HTR-8/SVneo (cell line): ENCODE measurements at regions not wholly inside any gene's neighbourhood (a gene's known extent, or its start where the extent isn't known, plus 50 kb on each side); places are given as distances from the start of the nearest gene placed in this dataset.

Source experiments
- DNase-seq: peaks from one replicate; pipeline ENCODE4 v3.0.0; 2011; ENCODE audit warnings: low spot score, mixed read lengths; ENCODE audit not compliant: insufficient read length
- FAIRE-seq: peaks from 2 replicates; lab custom pipeline; 2011; peaks lifted over from hg19 to GRCh38; lab: Jason Lieb, UNC

GRCh38 chr14:101184104-101184455, 280.6 kb upstream of the RTL1 start:
- no peak for DNase-seq
- FAIRE-seq = no peak

- no peak for DNase-seq
- FAIRE-seq = no peak
Measured at GRCh38 chr14:101184572-101184971, 281.1 kb upstream of the RTL1 start.

DNA sequence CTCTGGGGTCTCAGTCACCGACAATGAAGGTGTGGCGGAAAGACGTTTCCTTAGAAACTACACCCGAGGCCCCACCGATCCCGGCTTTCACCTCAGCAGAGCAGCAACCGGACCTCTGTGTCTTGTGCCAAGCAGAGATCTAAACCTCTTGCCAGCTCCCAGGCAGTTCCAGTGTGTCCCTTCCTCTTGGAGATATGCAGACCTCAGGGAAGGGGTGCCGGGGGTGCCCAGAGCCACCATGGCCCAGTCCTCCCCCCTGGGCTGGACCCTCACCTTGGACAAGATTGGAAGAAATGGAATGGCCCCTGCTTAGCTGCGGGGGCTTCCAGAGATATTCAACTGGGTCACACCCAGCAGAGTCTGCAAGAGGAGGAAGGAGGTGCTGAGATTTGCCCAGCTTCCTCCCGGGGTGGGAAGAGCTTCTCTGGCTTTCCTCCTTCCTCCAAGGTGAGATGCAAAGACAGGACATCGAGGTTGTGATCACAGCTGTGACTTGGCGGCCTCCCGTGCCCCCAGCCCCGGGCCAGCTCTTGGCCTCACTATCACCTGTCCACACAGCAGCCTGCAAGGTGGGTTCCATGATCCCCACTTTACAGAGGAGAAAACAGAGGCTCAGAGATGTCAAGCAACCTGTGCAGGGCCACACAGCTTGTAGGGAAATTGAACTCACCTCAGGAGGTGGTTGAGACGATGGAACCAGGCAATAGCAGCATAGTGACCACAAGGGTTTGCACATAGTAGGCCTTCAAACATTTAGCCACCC, 281.7 kb upstream of the RTL1 start:
- DNase-seq = no peak
- FAIRE-seq = no peak

DNA sequence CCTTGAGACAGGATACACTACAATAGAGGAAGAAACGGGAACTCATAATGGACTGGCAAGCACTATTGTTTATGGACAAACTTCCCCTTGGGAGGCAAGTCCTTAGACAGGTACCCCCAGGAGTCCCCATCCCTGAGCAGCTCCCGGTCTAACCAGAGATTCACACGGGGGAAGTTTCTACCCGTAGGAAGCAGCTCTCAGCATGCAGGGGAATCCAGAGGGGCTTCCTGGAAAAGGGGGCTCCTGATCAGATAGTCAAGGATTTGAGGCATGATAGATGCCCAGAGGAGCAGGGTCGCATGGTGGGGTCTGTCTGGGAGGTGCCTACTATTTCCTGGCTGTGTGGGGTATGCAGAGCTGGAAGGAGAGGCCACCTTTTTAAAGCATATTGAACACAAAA, 282.4 kb upstream of the RTL1 start:
- DNase-seq (no peak), FAIRE-seq (no peak)

- DNase-seq (no peak), FAIRE-seq (no peak)
Measured at GRCh38 chr14:101186544-101186943, 283.0 kb upstream of the RTL1 start.

DNA sequence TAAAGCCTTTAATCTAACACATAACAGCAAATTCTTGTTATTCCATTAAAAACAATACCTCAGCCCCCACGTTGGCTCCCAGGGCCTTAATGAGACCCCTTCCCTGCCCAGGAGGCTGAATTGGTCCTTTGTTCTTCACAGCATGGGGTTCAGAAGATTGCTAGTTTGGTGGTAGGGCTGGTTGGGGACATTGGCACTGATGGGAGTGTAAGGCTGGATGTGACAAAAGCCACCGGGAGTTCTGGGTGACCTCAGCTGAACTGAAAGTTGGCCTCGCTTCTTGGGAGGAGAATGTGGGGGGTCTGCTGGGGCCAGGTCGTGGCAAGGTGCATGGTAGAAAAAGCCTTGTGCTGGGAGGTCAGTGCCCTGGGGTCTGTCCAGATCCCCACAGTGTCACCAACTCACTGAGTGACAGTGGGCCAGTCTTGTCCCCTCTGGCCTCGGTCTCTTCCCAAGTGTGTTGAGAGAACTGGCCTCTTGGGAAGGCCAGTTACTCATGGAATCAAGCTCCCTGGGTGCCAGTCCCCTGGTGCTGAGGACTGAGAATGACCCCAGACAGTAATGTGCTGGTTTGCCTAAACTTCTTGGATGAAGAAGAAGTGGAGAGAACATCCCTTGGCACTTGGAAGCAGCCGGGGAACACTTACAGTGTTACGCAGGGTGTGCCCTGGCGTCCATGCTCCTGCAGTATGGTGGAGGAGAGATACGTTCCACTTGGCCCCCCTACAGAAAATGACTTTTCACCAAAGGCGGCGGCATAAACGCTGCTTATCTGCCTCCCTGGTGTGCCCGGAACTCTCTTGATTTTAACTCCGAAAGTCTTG, 283.7 kb upstream of the RTL1 start:
- DNase-seq (no peak), FAIRE-seq (no peak)

- DNase-seq = no peak
- FAIRE-seq = no peak
Measured at GRCh38 chr14:101187816-101188570, 284.5 kb upstream of the RTL1 start.

- DNase-seq (no peak), FAIRE-seq (no peak)
Measured at GRCh38 chr14:101188571-101188915, 285.0 kb upstream of the RTL1 start.

DNA sequence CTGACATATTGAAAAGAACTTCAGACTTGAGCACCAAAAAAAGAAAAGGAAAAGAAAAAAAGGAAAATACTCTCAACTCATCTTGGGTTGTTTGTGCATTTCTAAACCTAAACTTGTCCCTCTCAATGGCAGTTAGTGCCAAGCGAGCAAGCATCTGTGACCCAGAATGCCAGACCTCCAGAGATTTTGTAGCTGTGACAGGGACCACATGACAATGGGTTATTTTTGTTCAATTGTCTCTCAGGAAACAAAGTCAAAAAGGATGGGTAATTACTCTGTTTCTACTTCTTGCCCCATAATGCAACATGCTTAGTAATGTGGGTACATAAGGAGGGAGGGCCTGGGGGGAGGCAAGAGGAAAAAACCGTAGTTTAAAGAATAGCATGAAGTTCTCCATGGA, 285.7 kb upstream of the RTL1 start:
- FAIRE-seq (no peak), DNase-seq (no peak)

DNA sequence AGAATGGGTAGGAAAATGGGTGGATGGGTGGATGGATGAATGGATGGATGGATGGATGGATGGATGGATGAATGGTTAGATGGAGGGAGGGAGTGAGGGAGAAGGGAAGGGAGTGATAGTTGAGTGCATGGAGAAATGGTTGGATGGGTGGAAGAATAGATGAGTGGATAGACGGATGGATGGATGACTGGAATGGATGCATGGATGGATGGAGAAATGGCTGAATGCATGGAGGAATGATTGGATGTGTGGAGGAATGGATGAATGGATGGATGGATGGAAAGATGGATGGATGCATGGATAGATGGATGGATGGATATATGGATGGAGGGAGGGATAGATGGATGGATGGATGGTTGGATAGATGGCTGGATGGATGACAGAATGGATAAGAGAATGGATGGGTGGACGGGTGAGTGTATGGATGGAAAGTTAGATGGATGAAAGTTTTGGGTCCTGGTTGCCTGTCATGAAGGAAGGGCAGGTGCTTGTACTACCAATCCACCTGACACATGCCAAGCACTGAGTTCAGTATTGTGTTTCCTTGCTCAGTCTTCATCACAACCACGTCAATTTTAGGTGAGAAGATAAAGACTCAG, 286.5 kb upstream of the RTL1 start:
- FAIRE-seq = no peak
- DNase-seq = no peak

DNA sequence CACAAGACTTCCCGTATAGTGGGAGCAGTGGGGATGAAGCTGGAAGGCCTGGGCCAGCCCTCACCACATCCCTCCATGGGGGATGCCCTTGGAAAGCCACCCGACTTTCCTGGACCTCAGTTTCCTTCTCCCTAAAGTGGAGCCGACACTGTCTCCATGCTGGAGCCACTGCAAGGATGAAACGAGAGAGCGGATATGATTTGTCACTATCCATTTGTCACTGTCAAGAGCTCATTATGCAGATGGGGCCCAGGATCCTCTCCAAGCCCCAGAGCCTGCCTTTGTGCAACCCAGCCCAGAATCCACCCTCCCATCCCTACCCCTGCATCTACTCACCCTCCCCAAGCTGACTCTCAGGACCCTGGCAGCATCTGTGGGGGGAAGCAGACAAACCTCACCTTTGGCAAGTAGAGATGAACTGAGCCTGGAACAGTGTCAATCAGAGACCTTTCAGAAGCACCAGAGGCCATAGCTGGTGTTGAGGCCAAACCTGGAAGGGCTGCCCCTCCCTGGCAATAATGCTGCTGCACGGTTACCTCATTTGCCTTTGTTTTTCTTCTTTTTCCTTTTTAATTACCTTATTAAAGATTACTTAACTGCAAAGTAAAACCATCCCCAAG, 287.7 kb upstream of the RTL1 start:
- FAIRE-seq = no peak

GRCh38 chr14:101191721-101192660, 288.5 kb upstream of the RTL1 start:
- no peak for FAIRE-seq
- DNase-seq = no peak

More for the DNA sequence above, 287.7 kb upstream of the RTL1 start:
- no peak for DNase-seq

DNA sequence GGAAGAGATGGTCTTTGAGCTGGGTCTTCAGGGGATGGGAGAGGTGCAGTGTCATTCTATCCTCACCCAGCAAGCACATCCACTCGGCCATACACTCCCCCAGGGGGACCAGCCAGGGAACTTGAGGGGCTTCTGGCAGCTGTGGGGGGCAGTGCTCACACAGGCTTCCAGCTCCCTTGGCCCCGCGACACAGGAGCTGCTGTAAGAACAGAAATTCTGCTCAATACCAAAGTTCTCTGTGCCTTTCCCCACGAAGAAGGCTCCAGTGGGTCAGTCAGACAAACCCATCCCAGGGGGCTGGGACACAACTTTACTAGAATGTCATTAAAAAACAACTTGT, 289.1 kb upstream of the RTL1 start:
- FAIRE-seq (no peak), DNase-seq (no peak)

GRCh38 chr14:101193106-101193844, 289.8 kb upstream of the RTL1 start:
- DNase-seq (no peak), FAIRE-seq (no peak)

DNA sequence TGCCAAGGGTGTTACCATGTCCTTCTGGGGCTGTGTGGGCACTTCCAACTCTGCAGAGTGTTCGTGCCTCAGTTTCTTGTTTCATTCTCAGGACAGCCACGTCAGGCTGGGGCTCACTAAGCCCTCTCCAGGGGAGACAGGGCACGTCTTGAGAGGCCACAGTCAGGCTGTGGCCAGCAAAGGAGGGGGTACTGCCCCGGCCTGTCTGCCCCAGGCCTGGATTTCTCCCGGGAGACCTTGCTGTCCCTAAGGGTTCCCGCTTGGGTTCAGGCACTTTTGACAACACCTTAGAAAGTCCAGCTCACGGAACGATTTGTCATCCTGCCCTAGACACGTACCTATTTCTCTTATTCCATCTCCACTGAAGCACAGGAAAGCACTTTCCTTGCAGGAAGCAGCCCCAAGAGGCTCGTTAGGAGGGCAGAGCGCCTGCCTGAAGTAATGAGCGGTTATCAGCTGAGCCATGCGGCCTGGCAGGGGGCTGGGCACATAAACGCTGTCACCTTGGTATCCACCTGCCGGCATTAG, 290.4 kb upstream of the RTL1 start:
- DNase-seq = no peak
- no peak for FAIRE-seq

DNA sequence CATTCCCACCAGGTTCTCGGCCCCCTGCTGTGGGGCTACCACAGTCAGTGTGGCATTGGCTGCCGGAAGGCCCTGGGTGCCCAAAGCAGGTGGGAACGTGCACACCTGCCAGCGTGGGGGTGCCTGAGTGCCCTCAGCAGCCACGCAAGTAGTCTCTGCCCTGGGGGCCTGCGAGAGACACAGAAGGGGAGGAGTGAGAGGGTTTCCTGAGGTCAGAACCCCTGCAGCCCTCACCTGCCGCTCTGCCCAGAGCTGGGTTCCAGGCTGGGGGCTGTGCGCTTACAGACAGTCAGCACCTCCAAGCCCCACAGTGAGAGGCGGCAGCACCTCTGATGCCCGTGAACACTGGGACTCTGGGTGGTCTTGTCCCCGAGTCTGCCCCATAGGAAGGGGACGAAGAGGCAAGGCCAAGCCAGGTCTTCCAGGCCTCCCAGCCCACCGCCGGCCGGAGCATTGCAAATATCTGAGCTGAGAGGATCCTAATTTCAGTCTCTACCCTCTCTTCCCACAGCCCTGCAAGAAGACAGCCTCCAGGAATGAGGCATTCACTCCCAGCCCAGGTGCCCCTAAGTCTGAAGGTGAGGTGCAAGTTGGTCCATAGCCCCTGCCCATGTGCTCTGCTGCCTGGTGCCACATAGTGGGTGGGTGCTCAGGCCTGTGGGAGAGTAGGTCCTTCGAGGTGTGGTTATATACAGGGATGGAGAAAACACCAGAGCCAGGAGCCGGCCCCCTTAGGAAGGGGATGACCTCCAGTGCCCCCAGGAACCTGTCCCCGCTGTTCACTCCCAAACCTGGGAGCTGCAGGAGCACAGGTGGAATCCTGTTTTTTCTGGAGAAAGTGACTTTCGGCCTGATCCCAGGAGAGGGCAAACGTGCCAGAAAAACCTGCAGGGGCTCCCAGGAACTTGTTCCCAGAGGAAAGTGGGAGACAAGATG, 291.1 kb upstream of the RTL1 start:
- no peak for DNase-seq
- no peak for FAIRE-seq

DNA sequence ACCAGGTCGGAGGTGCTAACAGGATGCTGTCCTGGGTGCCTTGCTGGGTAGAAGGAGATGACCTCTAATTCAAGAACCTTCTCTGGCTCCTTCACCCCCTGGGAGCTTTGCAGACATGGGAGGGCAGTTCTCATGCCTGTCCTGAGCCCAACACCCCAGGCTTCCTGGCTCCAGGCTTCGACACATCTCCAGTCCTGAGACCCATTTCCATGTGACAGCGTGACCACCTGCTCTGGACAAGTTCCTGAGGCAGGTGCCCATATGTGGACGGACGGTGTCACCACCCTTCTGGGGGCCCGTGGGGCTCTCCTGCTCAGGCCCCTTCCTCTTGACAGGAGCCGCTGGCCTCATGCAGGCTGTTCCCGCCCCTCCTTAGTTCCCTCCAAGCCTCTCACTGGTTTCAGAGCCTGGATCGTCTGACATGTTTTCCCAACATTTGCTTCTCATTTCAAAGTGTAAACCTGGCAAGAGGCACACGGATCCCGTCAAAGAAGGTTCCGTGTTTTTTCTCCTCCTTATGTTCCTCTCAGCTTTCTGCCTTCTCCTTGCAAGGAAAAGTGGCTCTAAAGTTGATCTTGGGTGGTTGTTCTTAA, 291.9 kb upstream of the RTL1 start:
- FAIRE-seq = no peak

More for the DNA sequence above, 291.9 kb upstream of the RTL1 start:
- no peak for DNase-seq
